Activated CD4-positive, alpha-beta T cell treated with anti-CD3 and anti-CD28 coated beads, Interleukin-2, amount 50 U/mL, for 1 hour (primary cell): ENCODE measurements at regions not wholly inside any gene's neighbourhood (a gene's known extent, or its start where the extent isn't known, plus 50 kb on each side); places are given as distances from the start of the nearest gene placed in this dataset.
"Not testable (repeated sequence)": the region's sequence is repeated elsewhere in the genome, so short reads cannot be mapped to it uniquely, and the experiment has no call there.

ENCODE experiments used
- DNase-seq: peaks from one replicate; pipeline ENCODE4 v3.0.0-alpha.2; 2020

- DNase-seq: no peak
These were observed 198.8 kb downstream of the HIPK3 start for GRCh38 chr11:33455867-33456463.

DNA sequence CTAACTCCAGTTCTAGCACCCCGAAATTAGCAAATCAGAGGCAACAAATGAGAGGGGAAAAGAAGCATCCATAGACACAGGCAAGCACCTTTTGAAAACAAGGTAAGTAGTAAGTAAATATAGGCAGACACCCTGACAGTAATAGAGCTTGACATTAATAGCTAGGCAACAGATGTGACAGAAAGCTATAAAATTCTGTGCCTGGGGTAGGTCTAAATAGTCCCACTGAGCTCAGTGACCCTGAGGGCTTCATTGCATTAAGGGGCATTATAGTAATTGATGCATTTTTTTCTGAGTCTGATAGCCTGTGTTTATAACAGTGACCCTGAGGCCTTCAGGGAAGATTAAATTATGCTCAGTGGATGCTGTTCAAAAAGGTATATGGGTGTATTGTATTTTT lies 197.1 kb downstream of the HIPK3 start:
- no peak for DNase-seq

- DNase-seq: no peak
These were observed 195.8 kb downstream of the HIPK3 start for GRCh38 chr11:33452836-33453624.

GRCh38 chr11:33451364-33451763 lies 194.2 kb downstream of the HIPK3 start:
- no peak for DNase-seq

DNA sequence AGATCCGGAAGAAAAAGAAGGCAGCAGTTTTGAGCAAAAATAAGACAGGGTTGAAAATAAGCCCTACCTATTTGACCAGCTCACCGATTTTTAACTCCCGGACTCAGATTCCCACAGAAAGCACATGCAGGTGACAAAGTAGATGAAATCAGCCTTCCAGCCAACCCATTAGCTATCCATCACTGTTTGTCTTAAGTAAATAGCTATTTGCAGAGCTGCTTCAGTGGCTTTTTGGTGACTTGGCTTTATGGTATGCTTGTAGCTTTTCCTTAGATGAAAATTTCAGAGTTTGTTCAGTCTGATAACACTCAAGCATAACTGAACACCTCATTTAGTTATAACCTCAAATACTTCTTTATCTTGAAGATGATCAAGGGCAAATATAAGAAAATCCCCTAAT lies 192.6 kb downstream of the HIPK3 start:
- DNase-seq: no peak

- no peak for DNase-seq
These were observed 191.4 kb downstream of the HIPK3 start for GRCh38 chr11:33448461-33449130.

DNA sequence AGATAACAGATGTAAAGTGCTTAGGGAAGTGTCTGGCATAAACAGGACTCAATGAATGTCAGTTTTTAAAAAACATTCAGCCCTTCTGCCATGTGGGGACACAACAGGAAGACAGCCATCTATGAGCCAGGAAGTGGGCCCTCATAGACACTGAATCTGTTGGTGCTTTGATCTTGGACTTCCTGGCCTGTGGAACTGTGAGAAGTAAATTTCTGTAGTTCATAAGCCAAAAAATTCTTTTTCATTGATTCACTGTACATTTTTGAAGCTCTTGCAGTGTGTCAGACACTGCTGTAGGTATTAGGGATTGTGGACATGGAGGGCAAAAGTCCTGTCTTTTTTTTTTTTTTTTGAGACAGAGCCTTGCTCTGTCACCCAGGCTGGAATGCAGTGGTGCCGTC lies 188.6 kb downstream of the HIPK3 start:
- DNase-seq: no peak

DNA sequence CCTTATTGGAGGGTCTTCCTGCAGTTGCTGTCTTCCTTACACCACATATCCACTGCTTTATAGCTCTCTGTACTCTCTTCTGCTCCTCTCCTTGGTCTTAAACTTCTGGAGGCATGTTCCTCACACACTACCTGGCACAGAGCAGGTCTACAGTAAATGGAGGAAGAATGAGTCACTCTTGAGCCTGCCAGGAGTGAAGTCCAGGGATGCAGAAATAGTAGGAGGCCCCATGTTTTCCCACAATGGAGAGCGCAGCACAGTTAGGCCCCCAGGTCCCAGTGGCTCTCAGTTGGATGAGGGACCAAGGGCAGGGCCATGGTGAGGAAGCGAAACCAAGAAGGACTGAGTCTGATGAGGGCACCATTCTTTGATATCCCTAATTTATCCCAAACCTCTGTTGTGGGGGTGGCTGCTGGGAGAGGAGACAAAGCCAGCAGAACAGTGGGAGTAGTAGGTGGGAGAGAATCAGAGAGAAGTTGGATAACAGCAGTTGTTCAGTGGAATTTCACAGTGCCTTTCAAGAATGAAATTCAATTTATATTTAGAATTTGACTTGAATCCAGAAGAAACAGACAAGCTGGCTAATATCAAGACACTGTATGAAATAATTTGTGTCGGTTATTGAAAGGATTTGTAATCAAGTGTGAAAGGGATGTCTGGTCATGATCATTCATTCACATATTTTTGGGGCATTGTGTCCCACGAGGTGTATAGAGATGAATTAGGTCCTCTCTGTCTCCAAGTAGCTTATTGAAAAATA lies 187.8 kb downstream of the HIPK3 start:
- no peak for DNase-seq

DNA sequence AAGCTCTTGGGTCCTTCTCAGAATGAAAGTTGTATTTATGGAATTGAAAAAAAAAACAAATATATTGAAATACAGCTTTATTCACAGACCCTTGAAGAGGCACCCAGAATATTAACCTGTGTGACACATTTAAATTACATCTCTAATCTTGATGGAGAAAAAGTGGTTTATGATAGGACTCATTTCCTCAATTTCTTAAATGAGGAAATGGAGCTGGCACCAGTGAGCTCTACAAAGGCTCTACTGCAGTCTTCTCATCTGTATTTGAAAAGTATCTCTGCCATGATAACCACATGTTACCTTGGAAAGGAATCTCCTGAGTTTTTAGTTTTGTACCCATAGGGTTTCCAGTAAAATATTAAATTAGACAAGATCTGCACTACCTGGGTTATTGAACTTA lies 186.5 kb downstream of the HIPK3 start:
- DNase-seq: no peak

- no peak for DNase-seq
These were observed 181.1 kb downstream of the HIPK3 start for GRCh38 chr11:33438301-33438700.

DNA sequence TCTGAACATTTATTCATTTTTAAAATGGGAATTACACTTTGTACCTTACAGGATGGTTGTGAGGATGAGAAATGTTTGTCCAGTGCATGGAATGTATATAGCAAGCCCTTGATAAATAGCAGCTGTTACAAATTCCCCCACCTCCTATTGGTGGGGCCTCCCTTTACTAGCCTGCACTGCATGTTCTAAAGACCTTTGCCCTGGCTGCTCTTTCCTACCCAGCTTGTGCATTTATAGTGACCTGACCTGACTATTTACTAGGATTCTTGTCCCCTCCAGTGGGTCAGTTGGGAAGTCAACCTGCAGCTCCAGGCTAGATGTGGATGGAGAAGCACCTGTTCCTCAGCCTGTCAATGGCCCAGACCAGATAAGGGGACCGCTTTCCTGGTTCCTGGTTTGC lies 180.3 kb downstream of the HIPK3 start:
- DNase-seq: no peak

GRCh38 chr11:33435216-33435615 lies 178.0 kb downstream of the HIPK3 start:
- no peak for DNase-seq

GRCh38 chr11:33434294-33434693 lies 177.1 kb downstream of the HIPK3 start:
- DNase-seq: no peak

- DNase-seq: not testable (repeated sequence)
These were observed 171.3 kb downstream of the HIPK3 start for GRCh38 chr11:33428435-33428834.

DNA sequence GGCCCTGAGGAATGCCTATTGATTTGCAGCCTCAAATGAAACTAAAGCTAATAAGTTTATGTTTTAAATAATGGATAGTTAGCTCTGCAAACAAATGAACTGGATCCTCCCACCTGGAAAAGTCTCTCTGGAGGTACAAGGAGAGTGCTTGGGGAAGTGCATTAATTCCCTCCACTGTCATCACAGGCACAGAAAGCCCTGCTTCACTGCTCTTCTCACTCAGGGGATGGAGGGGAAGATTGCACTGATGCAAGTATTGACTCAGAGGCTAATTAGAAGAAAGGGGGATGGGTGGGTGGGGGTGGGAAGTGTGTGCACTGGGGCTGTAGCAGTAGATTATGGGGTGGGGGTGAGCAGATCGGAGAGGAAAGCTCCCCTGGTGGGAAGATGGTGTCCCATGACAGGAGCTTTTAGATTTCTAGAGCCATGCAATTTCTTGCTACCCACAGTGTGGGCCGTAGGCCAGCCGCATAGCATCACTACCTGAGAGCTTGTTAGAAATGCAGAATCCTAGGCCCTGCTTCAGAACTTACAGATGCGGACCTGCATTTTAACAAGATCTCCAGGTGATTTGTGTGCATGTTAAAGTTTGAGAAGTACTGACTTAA lies 163.9 kb downstream of the HIPK3 start:
- no peak for DNase-seq

- no peak for DNase-seq
These were observed 162.7 kb downstream of the HIPK3 start for GRCh38 chr11:33419924-33420323.

DNA sequence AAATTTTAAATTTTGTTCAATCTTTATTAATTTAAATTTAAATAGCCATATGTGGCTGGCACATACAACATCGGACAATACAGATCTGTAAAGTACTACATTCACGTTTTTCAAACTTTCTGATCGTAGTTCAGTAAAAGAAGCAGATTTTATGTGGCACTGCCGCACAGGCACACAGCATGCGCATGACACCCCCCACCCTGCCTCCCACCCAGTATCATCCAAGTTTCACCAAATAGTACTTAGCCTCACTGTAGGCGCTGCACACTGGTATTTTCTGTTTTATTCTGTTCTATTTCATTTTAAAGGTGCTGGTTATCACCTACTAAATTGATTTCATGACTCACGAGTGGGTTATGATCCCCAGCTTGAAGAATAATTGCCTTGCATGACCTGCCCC lies 159.9 kb downstream of the HIPK3 start:
- DNase-seq: no peak

GRCh38 chr11:33413301-33413700 lies 156.1 kb downstream of the HIPK3 start:
- DNase-seq: no peak

DNA sequence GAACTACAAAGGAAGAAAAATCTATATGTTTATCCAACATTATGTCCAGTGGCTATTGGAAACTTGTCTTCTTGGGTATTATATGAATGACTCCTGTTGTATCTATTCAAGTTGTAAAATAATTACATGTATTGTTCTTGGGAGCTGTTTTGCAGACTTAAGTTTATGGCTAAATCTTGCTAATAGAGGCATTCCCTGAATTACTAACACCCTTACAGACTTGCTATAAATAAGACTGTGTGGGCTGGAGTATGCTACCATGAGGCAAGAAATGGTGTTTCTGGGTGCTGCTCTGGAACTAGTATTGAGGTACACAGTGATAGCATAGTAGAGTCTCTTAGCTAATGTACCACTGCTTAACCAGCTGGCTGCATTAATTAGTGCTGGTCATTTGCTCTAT lies 155.1 kb downstream of the HIPK3 start:
- no peak for DNase-seq

- DNase-seq: no peak
These were observed 154.6 kb downstream of the HIPK3 start for GRCh38 chr11:33411751-33412150.

DNA sequence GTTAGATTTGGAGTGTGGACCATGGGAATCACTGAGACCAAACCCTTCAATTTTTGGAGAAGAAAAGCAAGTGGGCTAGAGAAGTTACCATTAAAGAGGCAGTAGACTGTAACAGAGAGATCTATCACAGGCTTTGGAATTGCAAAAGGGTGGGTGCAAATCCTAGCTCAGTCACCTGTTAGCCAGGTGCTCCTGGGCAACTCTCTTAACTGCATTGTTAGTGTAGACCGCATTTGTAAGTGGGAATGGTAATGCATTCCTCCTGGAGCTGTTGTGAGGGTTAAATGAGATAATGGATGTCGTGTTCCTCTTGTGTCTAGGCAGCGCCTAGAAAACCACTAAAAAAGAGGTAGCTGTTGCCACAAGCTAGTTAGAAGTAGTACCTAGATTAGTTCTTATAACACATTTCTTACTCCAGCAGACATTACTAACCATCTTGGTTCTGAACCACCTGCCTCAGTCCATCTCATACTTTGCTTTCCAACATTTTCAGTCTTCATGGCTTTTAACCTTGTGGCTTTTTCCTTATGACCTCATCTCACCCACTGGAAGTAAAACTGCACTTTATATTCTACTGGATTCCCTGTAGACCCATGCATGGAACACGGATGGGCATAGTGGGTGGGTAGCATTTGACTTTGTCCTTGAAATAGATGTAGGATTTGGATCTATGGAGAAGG lies 153.0 kb downstream of the HIPK3 start:
- no peak for DNase-seq
